ENCODE measurements at regions not wholly inside any gene's neighbourhood (a gene's known extent, or its start where the extent isn't known, plus 50 kb on each side); places are given as distances from the start of the nearest gene placed in this dataset.

GRCh38 chr17:79237448-79238053 is 162.9 kb downstream of the ENGASE start:
- no peaks in the 10 kb centered on the region for H3K36me3 ChIP-seq (ENCODE audit: control insufficient read depth in 2 of 2, extremely low read depth in 1 of 2, insufficient read depth in 2 of 2, low read length in 2 of 2)
- H3K9me1 ChIP-seq (ENCODE audit: control insufficient read depth, extremely low read depth, insufficient read depth, low read length): no peaks in the 10 kb centered on the region
- no peaks in the 10 kb centered on the region for H4K20me1 ChIP-seq (ENCODE audit: control insufficient read depth, extremely low read depth, insufficient read depth, low read length)
- H3K4me3 ChIP-seq (ENCODE audit: control insufficient read depth in 2 of 3, extremely low read depth in 1 of 3, insufficient read depth in 2 of 3, low read depth in 1 of 3, low read length in 3 of 3): no peak overlapping the region
- no peaks in the 10 kb centered on the region for H3K27me3 ChIP-seq (ENCODE audit: control insufficient read depth, extremely low read depth, insufficient read depth, low read length)
- H3K27ac ChIP-seq (ENCODE audit: control insufficient read depth, insufficient read depth, low read length): no peak overlapping the region
- no peaks in the 10 kb centered on the region for H3K4me1 ChIP-seq (ENCODE audit: control insufficient read depth, extremely low read depth, insufficient read depth, low read length)
- no peak for TF ChIP-seq EZH2 (IDR thresholded peaks at IDR 0.05; ENCODE audit: low read length)
- TF ChIP-seq, protein P1, sequence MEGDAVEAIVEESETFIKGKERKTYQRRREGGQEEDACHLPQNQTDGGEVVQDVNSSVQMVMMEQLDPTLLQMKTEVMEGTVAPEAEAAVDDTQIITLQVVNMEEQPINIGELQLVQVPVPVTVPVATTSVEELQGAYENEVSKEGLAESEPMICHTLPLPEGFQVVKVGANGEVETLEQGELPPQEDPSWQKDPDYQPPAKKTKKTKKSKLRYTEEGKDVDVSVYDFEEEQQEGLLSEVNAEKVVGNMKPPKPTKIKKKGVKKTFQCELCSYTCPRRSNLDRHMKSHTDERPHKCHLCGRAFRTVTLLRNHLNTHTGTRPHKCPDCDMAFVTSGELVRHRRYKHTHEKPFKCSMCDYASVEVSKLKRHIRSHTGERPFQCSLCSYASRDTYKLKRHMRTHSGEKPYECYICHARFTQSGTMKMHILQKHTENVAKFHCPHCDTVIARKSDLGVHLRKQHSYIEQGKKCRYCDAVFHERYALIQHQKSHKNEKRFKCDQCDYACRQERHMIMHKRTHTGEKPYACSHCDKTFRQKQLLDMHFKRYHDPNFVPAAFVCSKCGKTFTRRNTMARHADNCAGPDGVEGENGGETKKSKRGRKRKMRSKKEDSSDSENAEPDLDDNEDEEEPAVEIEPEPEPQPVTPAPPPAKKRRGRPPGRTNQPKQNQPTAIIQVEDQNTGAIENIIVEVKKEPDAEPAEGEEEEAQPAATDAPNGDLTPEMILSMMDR (optimal IDR thresholded peaks at IDR 0.05 in 1 of 3, IDR thresholded peaks at IDR 0.05 in 1 of 3, conservative IDR thresholded peaks at IDR 0.05 in 1 of 3; ENCODE audit: extremely low read depth in 1 of 3, insufficient read depth in 2 of 3, low read length in 3 of 3): no peak
- H3K9me3 ChIP-seq (ENCODE audit: control insufficient read depth, low read depth, low read length): peaks cover 2% of the 10 kb centered on the region
- no peak overlapping the region for H2AFZ ChIP-seq (ENCODE audit: control insufficient read depth, low read length)
- no peak for FAIRE-seq
- DNase-seq (ENCODE audit: low read depth, low spot score): no peak
- H3K4me2 ChIP-seq (ENCODE audit: control insufficient read depth, extremely low read depth, insufficient read depth, low read depth, low read length): no peak overlapping the region
- H3K79me2 ChIP-seq (ENCODE audit: control insufficient read depth, insufficient read depth, low read length): no peaks in the 10 kb centered on the region
- no peak overlapping the region for H3K9ac ChIP-seq (ENCODE audit: control insufficient read depth, extremely low read depth, insufficient read depth, low read length)
- dilution Hi-C loops (cut with MboI; ENCODE audit: extremely low pct_ligation_motif_present, low sequenced_read_pairs): no loop called here

DNA sequence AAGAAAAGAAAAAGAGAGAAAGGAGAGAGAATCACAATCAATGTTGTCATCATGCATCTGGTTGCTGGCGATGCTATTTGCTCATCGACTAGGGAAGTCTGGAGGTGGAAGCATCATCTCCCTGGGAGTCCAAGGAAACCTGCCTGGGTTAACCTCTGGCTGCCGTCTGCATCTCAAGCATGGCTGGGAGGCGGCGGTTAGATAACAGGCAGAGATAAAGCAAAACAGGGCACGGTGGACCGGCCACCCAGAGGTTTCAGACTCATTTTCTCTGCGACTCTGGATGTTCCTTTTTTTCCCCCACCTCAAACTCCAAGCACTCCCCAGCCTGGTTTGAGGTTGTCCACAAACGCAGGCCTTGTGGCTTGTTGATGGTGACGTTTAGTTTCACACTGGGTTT is 161.2 kb downstream of the ENGASE start:
- DNase-seq (ENCODE audit: low read depth, low spot score) (no peak), FAIRE-seq (no peak)
- no peaks in the 10 kb centered on the region for H3K27me3 ChIP-seq (ENCODE audit: control insufficient read depth, extremely low read depth, insufficient read depth, low read length)
- peaks cover 2% of the 10 kb centered on the region for H3K9me3 ChIP-seq (ENCODE audit: control insufficient read depth, low read depth, low read length)
- H3K27ac ChIP-seq (ENCODE audit: control insufficient read depth, insufficient read depth, low read length): no peak overlapping the region
- dilution Hi-C loops (cut with MboI; ENCODE audit: extremely low pct_ligation_motif_present, low sequenced_read_pairs): no loop called here
- H3K79me2 ChIP-seq (ENCODE audit: control insufficient read depth, insufficient read depth, low read length): no peaks in the 10 kb centered on the region
- no peak overlapping the region for H3K4me3 ChIP-seq (ENCODE audit: control insufficient read depth in 2 of 3, extremely low read depth in 1 of 3, insufficient read depth in 2 of 3, low read depth in 1 of 3, low read length in 3 of 3)
- no peaks in the 10 kb centered on the region for H3K36me3 ChIP-seq (ENCODE audit: control insufficient read depth in 2 of 2, extremely low read depth in 1 of 2, insufficient read depth in 2 of 2, low read length in 2 of 2)
- H3K9me1 ChIP-seq (ENCODE audit: control insufficient read depth, extremely low read depth, insufficient read depth, low read length): no peaks in the 10 kb centered on the region
- peaks cover 5% of the 10 kb centered on the region for H3K4me1 ChIP-seq (ENCODE audit: control insufficient read depth, extremely low read depth, insufficient read depth, low read length)
- H3K4me2 ChIP-seq (ENCODE audit: control insufficient read depth, extremely low read depth, insufficient read depth, low read depth, low read length): no peak overlapping the region
- H3K9ac ChIP-seq (ENCODE audit: control insufficient read depth, extremely low read depth, insufficient read depth, low read length): no peak overlapping the region
- no peak overlapping the region for H2AFZ ChIP-seq (ENCODE audit: control insufficient read depth, low read length)
- H4K20me1 ChIP-seq (ENCODE audit: control insufficient read depth, extremely low read depth, insufficient read depth, low read length): no peaks in the 10 kb centered on the region
- TF ChIP-seq, protein P1 (optimal IDR thresholded peaks at IDR 0.05 in 1 of 3, IDR thresholded peaks at IDR 0.05 in 1 of 3, conservative IDR thresholded peaks at IDR 0.05 in 1 of 3; ENCODE audit: extremely low read depth in 1 of 3, insufficient read depth in 2 of 3, low read length in 3 of 3): no peak
- no peak for TF ChIP-seq EZH2 (IDR thresholded peaks at IDR 0.05; ENCODE audit: low read length)

All from keratinocyte (primary cell).